Fibroblast of skin of left biceps (primary cell): ENCODE measurements at regions not wholly inside any gene's neighbourhood (a gene's known extent, or its start where the extent isn't known, plus 50 kb on each side); places are given as distances from the start of the nearest gene placed in this dataset.
"Not testable (repeated sequence)": the region's sequence is repeated elsewhere in the genome, so short reads cannot be mapped to it uniquely, and the experiment has no call there.

Experiments used
- DNase-seq, 2 experiments: peaks; one replicate each; pipeline ENCODE4 v3.0.0-alpha.2; 2013; ENCODE audit warnings: low read depth in 2 of 2

DNA sequence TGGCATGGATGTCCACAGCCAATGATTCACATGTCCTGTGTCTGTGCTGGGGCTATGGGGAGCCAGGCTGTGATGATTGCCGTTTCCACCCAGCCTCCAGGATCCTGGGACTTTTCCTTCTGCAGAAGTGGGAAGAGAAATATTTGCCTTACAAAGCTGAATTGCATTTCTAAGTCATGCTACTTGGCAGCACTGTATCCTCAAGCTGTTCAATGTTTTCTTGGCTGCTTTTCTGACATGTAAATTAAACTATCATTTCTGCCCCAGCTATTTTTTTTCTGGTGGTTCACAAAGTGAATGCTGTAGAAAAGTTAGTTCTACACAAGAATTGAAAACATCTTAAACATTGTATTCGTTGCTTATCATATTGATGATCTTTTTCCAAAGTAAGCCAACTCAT, 51.9 kb upstream of the TCERG1L start:
- DNase-seq = no peak

DNA sequence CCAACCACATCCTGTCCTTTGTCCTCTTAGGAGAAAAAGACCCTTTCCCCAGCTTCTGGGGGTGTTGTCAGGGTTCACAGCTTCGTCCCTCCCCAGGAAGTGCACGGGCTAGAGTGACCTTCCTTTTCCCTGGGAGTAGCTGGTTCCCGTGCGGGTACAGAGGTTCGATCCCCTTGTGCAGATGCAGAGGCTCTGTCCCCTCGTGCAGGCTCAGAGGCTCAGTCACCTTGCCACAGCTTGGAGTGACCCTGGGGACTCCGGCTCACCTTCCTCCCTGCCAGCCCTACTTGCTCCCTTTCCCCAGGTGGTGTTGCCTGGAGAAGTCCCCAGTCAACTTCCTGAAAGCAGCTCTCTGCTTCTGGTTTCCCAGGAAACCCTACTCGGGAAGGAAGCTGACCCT, 60.0 kb upstream of the TCERG1L start:
- no peak for DNase-seq

DNA sequence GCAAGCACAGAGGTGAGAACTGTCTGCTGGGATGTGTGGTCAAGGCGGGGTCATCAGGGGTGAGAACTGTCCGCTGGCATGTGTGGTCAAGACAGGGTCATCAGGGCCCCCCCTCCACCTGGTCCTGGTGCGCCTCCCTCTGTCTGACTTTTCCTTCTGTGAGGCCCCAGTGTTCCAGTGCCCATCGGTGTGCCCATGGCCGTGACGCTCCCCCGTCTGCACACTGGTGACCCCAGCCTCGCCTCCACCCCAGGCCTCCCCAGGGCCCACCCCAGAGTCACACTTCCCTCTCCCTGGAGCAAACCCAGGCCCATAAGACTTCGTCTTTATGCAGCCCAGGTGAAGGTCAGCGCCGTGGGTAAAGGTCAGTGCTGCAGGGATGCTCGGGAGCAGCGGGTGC, 70.1 kb upstream of the TCERG1L start:
- no peak for DNase-seq

DNA sequence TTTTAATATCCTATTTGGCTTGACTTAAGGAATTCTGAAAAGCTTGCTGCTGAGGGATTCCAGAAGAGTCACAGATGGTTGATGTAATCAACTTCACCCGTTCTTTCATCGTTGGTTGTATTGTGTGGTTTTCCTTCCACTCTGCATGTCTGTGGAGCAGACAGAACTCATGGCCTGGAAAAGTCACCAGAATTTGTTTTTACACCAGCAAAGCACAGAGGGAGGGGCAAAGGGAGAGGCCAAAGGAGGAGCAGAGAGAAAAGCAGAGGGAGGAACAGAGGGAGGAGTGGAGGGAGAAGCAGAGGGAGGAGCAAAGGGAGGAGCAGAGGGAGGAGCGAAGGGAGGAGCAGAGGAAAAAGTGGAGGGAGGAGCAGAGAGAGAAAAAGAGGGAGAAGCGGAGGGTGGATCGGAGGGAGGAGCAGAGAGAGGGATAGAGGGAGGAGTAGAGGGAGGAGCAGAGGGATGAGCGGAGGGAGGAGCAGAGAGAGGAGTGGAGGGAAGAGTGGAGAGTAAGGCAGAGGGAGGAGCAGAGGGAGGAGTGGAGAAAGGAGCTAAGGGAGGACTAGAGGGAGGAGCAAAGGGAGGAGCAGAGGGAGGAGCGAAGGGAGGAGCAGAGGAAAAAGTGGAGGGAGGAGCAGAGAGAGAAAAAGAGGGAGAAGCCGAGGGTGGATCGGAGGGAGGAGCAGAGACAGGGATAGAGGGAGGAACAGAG, 73.8 kb upstream of the TCERG1L start:
- DNase-seq = not testable (repeated sequence)

DNA sequence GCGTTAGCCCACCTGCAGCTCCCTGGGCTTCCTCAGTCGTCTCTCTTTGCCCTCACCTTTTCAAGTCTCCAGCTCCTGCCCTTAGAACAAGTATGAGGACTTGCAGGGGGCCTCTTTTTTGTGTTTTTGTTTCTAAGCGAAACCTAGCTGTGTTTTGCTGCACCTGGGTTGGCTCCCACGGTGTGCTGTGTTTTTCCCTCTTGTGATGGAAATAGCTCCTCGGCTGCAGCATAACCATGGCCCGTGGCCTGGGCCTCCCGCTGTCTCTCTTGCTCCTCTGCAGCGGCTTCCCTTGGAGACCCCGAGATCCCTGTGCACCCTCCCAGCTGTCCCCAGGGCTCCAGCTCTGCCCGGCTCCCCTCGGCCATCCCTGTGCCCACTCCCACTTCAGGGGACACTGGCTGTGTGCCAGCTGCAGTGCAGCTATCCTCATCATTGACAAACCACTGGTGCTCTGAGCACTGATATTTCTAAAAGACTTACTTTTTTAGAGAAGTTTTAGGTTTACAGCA, 75.6 kb upstream of the TCERG1L start:
- DNase-seq = no peak

DNA sequence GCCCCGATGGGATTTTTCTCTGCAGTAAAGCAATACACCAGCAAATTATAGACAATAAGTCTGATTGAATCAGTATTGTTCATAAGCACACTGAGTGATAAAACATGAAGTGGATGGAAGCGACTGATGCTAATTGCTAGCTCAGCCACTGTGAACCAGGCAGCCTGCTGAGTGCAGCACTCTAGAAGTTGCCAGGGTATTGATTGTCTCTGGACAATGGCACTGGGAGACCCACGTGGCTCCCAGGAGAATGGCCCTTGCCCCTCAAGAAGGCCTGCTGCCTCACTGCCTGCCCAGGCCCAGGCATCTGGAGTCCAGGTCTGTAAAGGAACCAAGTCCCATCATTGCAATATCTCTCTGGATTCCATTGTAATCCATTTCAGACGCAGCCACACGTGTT, 80.4 kb upstream of the TCERG1L start:
- no peak for DNase-seq

DNA sequence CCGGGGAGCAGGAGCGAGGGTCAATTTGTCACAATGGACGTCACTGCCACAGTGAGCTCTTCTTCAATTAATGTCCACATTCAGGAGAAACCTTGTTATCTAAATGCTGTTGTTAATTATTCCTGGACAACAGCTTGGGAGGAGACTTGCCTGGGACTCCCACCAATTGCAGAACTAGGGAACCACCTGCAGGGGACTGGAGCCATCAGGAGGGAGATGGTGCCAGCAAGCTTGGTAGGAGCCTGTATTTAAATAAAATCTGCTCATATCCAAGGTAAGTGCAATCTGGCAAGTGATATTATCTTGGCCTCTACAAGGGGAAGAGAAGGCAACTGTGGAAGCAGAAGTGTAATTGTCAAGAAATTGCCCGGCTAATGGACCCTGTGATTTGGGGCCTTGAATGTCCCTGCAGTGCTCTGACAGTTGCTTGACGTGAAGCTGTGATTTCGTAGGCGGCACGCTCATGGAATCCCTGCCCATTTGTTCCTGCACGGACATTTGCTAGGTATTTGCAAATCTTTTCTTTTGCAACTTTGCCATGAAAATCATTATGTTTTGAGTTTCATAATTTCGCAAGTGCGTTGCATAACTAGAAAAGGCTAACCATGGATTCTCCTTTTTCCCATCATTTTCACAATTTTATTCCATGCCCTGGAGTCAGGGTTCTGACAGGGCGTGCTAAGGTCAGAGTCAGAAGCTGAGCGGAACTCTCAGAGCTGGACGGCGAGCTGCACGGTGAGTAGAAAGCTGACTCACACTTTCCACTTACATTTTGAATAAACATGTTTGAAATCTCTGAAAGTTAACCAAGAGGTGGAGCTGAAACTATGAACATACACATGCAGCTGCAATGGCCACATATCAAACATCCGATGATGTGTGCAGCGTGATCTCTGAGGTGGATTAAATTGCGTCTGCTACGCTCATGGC, 84.9 kb upstream of the TCERG1L start:
- DNase-seq = no peak

DNA sequence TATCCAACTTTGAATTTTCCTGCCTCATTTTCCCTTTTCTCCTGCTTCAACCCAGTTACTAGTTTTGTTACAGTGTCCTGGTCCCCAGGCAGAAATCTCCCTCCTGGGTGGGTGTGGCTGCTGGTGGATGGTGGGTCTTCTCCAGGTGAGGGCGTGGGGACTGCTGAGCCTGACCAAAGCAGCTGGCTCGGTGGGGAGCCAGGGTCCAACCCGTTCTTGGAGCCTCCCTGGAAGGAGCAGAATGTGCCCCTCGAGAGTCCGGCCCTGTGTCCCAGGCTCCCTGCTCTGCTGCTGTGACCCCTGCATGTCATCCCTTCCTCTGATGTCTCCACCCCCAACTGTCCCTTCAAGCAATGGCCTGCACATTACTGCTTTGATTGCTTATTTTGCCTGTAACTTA, 86.6 kb upstream of the TCERG1L start:
- DNase-seq = no peak

DNA sequence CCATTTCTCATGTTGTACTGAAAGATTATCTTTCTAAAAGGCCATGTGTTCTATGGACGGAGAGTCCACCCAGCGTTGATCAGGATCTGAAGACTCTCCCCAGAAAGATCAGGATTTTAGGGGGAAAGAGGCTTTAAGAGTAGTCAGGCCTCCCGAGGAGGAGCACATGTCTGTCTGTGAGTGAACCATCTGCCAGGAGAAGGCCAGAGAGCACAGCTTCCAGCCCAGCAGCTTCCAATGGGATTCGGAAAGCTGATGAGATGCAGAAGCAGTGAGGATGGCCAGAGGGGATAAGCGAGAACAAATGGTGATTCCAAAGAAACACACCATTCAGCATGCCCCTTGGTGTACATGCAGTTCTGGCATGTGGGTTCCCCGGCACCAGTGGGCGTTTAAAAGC, 88.5 kb upstream of the TCERG1L start:
- no peak for DNase-seq

DNA sequence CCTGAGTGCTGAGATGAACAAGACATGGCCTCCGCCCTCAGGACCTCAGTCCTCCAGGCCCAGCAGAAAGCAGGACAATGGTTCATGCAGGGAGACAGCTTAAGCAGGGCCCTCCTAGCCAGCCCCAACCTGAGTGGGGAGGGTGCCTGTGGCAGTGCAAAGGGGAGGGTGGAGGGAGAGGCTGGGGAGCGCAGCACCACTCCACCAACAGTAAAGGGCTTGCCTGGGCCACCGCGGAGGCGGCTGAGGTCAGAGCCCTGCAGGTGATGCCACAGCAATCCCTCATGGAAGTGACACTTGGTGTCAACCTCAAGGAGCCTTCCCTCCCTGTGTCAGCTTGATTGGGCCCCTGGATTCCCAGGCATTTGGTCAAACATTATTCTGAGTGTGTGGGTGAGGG, 89.0 kb upstream of the TCERG1L start:
- DNase-seq = no peak

DNA sequence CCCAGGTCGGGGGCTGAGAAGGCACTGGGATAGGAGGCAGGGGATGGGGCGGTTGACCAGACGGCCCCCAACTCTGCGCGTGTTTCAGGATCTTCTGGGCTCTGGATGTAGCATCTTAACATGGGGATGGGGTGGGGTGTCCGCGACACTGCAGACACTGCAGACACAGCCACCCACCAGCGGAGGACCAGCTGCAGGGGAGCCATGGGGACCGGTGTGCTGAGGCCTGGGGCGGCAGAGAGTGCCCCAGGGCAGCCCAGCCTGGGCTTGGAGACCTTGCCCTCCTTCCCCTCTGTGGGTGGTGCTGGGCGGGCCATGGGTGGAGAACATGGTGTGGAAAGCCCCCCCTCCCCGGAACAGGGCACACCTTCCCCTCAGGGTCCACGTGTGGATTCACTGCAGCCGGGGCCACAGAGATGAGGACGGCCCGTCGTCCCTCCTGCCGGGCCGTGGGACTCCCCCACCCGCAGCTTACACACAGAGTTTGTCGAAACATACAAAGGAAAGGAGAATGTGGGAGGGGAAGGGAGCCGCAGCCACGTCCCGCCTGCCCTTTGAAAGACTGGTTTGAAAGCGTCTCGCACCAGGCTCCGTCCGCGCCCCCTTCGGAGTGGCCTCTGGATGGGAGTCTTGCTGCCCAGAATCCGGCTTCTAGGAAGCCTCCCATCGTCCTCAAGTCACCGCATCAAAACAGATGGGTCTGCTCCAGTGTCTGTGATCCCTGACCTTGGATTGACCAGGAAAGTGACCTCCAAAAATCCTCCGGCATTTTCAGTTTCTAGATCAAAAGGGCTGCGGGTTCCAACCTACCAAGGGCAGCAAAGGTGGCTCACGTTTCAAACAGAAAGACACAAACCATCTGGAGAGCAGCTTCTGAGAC, 91.5 kb upstream of the TCERG1L start:
- no peak for DNase-seq

DNA sequence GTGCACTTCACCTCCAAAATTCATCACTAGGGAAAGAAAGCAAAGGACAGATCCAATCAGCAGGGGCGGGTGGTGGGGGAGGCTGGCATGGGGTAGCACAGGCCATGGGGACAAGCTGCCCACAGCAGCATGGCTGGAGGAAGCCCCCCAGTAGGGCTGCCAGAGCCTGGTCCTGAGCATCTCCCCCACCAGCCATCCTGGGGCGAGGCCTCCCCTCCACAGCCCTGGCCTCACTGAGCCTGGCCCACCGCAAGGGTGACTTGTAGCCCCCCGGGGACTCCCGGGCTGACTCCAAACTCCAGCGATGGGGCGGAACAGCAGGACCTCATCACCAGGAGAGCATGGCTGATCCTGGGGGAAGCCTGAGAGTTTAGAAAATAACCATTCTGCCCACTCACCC, 92.4 kb upstream of the TCERG1L start:
- DNase-seq = no peak

DNA sequence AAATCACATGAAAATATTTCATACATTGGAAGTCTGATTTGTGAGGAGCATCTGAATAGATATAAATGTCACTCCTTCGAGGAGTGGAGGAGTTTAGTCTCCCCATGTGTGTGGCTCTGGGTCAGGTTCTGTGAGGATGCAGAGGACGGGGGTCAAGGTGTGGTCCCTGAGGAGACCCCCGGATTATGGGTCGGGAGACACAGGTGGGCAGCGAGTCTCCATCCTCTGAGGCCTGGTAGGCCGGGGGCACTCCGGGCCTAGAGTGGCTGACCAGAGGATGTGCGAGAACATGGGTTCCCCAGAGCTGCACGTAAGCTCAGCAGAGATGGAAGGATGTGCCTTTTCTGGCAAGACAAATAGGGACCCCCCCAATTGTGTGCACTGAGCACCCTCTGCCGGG, 93.4 kb upstream of the TCERG1L start:
- DNase-seq = no peak

DNA sequence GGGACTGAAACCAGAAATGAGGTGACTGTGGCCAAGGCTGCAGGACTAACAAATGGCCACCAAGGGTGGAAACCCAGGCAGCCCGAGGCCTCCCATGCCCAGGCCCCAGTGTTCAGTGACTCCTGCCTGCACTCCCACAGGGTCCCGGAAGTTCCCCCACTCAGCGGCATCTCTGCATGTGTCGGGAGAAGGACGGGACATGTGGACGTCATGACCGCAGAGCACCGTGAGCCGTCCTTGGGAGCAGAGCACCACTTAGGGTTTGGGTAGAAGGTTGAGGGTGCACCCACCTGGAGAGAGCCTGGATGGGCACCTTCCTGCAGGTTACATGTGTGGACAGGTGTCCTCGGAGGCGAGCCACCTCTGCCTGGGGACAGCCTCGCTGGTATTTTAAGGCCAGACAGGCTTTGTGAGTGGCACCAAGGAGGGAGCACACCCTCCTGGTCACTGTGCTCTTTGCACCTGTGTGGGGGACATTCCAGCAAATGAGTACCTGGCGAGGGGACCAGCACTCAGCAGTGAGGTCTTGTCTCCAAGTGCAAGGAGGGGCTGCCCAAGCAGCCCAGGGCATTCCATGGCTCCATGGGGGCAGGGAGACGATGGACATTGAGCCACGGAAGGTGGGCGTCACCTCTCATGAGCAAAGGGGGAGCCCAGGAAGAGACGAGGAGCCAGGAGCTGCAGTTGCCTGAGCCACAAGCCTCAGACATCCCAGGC, 95.3 kb upstream of the TCERG1L start:
- DNase-seq = no peak

DNA sequence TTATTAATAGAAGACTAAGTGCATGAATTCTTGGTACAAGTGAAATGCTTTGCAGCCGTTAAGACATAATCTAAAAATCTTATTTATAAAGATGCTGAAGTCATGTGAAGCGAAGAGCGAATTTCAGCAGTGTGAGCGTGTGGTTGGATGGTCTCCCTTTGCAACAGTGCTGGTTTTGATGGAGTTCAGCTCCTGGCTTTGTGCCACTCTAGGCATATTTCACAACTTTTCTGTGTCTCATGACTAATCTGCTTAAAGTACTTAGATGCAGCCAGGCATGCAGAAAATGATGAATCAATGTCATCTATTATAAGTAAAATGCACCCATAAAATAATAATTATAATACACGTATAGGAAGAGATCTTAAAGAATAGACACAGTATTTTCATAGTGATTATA, 107.2 kb upstream of the TCERG1L start:
- peak in 1 of 2 experiments; percentile 15 for DNase-seq

DNA sequence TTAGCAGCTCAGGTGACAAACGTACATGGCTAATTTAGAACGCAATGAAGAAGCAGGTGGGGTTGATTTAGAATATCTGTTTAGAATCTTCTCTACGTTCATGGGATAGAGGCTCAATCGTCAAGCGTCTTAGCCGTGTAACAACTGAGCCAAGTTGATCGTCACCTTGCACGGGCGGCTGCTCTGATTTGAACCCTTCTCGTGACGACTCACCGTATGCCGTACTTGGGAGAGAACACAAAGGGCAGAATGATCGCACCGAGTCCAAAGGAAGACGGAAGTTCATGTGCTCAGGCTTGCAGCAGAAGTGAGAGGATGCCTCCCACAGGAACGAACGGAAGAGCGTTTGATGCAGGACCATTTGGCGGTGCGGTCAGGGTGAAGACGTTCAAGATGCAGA, 108.3 kb upstream of the TCERG1L start:
- DNase-seq = no peak

DNA sequence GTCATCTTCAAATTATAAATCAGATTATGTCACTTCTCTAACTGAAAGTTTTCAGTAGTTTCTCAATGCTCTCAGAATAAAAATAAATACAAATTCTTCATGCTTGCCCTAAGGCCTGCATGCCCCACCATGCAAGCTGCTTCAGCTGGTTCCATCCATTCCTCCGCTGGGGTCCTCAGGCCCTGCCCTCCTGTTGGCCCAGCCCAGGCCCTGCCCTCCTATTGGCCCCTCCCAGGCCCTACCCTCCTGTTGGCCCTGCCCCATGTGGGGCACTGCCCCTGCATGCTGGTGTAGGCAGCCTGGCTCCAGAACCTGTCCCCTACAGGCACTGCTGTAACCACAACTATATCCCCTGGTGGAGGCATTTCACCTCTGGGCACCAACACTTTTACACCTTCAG, 109.3 kb upstream of the TCERG1L start:
- DNase-seq = no peak

DNA sequence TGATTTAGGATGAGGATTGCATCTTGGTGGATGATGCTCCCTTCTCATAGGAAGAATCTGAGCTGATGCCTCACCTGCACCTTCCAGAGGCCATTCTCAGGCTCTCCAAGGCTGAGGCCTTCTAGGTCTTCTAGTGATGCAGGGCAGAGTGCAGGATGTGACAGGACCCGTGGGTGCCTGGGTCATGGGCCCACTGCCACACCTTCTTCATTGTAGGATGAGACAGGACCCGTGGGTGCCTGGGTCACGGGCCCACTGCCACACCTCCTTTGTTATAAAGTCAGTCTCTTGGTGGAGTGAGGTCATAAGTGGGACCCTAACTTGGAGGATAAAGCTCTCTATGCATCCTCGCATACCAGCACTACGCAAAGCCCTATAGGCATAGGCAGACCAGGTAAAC, 109.9 kb upstream of the TCERG1L start:
- DNase-seq = no peak

DNA sequence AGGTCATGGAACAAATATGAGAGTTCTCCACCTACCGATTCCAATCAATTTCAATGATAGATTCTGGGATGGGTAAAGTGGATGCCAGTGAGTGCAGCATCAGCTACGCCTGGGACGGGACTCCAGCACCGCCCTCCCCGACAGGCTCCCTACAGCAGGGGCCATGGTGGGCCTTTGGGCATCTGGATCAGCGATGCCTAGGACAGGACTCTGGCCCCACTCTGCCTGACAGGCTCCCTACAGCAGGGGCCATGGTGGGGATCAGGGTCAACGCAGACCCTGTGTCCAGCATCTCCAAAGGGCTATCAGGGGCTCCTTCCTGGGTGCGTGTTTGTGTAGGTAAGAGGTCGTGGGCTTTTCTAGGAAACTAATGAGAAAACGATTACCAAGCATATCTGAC, 111.2 kb upstream of the TCERG1L start:
- no peak for DNase-seq

DNA sequence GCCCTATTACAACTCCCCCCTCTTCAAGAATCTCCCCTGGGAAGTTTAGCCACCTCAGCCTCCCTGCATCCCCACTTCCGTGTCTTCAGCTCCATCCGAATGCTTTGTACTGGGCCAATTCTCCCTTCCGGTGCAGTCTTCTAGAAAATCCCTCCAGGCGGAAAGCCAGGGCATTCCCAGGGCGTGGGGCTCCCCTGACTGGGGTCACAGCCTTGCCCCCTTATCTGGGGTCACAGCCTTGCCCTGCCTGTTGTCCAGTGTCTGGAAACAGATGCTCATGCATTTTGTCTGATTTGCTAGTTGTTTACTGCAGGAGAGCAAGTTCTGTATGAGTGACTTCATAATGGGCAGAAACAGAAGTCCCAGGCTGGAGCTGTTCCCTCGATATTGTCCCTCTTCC, 112.5 kb upstream of the TCERG1L start:
- DNase-seq = no peak

DNA sequence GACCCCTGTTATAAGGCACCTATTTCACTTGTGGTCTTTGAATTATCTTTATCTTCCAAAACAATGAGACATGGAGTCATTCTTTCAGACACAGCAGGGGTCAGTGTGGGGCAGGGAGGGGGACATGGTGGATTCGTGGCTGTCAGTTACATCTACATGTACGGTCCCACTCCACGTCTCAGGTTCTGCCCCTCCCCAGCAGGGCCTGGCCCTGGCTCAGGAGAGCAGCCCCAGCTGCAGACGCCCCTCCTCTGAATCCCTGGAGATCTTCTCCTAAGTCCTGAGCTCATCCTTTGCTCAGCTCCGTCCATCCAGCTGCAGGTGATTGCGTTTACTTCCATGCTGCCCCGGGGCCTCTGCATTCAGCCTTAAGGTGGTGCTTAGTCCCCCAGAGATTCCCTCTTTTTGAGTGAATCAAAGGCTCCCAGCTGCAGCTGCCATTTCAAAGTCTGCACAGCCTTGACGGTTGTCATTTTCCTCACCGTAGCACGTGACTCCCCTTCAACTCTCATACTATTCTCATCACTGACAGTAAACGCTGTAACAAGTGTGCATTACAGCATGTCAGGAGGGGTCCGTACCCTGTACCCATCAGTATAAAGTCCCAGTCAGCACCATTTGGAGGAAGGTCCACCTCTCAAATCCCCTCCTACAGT, 113.4 kb upstream of the TCERG1L start:
- DNase-seq = no peak
